ENCODE measurements at regions not wholly inside any gene's neighbourhood (a gene's known extent, or its start where the extent isn't known, plus 50 kb on each side); places are given as distances from the start of the nearest gene placed in this dataset.

DNA sequence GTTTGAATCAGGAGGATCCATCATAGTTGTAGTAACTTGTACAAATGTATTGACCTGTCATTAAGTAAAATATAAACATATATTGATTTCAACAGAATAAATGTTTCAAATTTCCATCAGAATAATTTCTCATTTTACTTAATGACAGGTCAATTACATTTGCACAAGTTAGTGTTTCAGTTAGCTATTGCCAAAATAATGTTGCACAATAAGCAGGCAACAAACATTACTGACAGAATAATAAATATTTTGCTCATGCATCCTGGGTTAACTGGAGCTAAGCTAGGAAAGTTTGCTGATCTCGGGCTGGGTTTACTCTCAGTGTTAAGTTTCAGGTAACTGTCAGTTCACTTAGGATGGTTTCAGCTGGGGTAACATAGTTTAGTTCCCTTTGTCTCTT lies 822.4 kb downstream of the KCNT2 start:
- Histone ChIP-seq H3K27me3 (ENCODE audit: control insufficient read depth, insufficient read depth, low read length) (no peaks in the 10 kb centered on the region), H3K9me3 (ENCODE audit: control insufficient read depth, insufficient read depth, low read length) (peaks cover 6% of the 10 kb centered on the region), H3K36me3 (ENCODE audit: control insufficient read depth, insufficient read depth, low read length) (no peaks in the 10 kb centered on the region), H3K4me1 (ENCODE audit: control insufficient read depth, insufficient read depth, low read length) (no peaks in the 10 kb centered on the region), H3K27ac (ENCODE audit: low read length) (no peak overlapping the region), H3K4me3 (ENCODE audit: low read length) (no peak overlapping the region)
- TF ChIP-seq, protein P1, sequence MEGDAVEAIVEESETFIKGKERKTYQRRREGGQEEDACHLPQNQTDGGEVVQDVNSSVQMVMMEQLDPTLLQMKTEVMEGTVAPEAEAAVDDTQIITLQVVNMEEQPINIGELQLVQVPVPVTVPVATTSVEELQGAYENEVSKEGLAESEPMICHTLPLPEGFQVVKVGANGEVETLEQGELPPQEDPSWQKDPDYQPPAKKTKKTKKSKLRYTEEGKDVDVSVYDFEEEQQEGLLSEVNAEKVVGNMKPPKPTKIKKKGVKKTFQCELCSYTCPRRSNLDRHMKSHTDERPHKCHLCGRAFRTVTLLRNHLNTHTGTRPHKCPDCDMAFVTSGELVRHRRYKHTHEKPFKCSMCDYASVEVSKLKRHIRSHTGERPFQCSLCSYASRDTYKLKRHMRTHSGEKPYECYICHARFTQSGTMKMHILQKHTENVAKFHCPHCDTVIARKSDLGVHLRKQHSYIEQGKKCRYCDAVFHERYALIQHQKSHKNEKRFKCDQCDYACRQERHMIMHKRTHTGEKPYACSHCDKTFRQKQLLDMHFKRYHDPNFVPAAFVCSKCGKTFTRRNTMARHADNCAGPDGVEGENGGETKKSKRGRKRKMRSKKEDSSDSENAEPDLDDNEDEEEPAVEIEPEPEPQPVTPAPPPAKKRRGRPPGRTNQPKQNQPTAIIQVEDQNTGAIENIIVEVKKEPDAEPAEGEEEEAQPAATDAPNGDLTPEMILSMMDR (IDR thresholded peaks at IDR 0.05) = no peak
- DNase-seq = no peak
- no peaks in the 10 kb centered on the region for H3K36me3 Mint-ChIP-seq
- no peak overlapping the region for H3K27ac Mint-ChIP-seq
- 64% methylated on average over 1 of the region's 1 CpG for WGBS (ENCODE audit: insufficient coverage)
- ATAC-seq = no peak
- no peak overlapping the region for H3K4me3 Mint-ChIP-seq
- intact Hi-C loops (cut with micrococcal nuclease) = no loop called here
- peaks cover 13 to 18% of the 10 kb centered on the region in 2 donors for H3K9me3 Mint-ChIP-seq
- no peaks in the 10 kb centered on the region for H3K27me3 Mint-ChIP-seq (ENCODE audit: low read depth in 2 of 2)
- H3K4me1 Mint-ChIP-seq = no peaks in the 10 kb centered on the region

DNA sequence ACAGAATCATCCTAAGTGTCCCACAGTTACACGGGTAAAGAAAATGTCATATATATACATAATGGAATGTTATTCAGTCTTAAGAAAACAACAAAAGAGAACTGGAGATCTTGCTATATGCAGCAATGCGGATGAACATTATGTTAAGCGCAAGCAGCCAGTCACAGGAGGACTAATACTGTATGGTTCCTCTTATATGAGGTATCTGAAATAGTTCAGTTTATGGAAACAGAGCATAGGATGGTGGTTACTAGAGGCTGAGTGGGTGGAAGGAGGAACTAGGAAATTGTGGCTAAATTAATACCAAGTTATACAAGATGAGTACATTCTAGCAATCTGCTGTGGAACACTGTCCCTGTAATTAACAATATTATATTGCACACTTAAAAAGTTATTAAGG lies 834.3 kb downstream of the KCNT2 start:
- H3K27ac ChIP-seq (ENCODE audit: low read length) = no peak overlapping the region
- Mint-ChIP-seq H3K27me3 (ENCODE audit: low read depth in 2 of 2) (no peaks in the 10 kb centered on the region), H3K4me3 (no peak overlapping the region), H3K4me1 (no peaks in the 10 kb centered on the region), H3K27ac (no peak overlapping the region), H3K36me3 (no peaks in the 10 kb centered on the region), H3K9me3 (peaks cover 5 to 11% of the 10 kb centered on the region in 2 donors)
- DNase-seq = no peak
- no peak for ATAC-seq
- no peaks in the 10 kb centered on the region for H3K9me3 ChIP-seq (ENCODE audit: control insufficient read depth, insufficient read depth, low read length)
- intact Hi-C loops (cut with micrococcal nuclease) = no loop called here
- H3K27me3 ChIP-seq (ENCODE audit: control insufficient read depth, insufficient read depth, low read length) = no peaks in the 10 kb centered on the region
- 98% methylated on average over 2 of the region's 3 CpGs for WGBS (ENCODE audit: insufficient coverage)
- H3K36me3 ChIP-seq (ENCODE audit: control insufficient read depth, insufficient read depth, low read length) = no peaks in the 10 kb centered on the region
- no peak overlapping the region for H3K4me3 ChIP-seq (ENCODE audit: low read length)
- TF ChIP-seq, protein P1 (IDR thresholded peaks at IDR 0.05) = no peak
- H3K4me1 ChIP-seq (ENCODE audit: control insufficient read depth, insufficient read depth, low read length) = no peaks in the 10 kb centered on the region

DNA sequence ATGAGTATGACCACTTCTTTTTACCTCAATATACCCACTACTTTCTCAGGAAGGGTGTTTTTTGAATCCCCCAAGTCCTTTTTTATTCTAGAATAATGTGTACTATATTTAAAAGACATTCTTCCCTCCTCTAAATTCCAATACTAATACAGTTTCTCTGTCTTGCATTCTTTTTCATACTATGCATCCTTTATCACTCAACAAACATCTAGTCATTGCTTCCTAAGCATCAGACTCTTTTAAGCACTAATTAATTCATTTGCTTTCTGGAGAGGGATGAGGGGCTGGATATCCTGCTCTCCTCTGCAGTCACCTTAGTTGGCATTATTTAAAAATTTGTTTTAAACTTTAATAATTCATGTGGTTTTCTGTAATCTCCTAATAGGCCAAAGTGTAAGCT lies 838.8 kb downstream of the KCNT2 start:
- H3K36me3 Mint-ChIP-seq = no peaks in the 10 kb centered on the region
- no peak for DNase-seq
- no peak for ATAC-seq
- Histone ChIP-seq H3K27me3 (ENCODE audit: control insufficient read depth, insufficient read depth, low read length) (no peaks in the 10 kb centered on the region), H3K4me1 (ENCODE audit: control insufficient read depth, insufficient read depth, low read length) (no peaks in the 10 kb centered on the region), H3K9me3 (ENCODE audit: control insufficient read depth, insufficient read depth, low read length) (no peaks in the 10 kb centered on the region), H3K4me3 (ENCODE audit: low read length) (no peak overlapping the region), H3K27ac (ENCODE audit: low read length) (no peak overlapping the region), H3K36me3 (ENCODE audit: control insufficient read depth, insufficient read depth, low read length) (no peaks in the 10 kb centered on the region)
- intact Hi-C loops (cut with micrococcal nuclease) = no loop called here
- peaks cover 9 to 11% of the 10 kb centered on the region in 2 donors for H3K9me3 Mint-ChIP-seq
- TF ChIP-seq, protein P1 (IDR thresholded peaks at IDR 0.05) = no peak
- no peak overlapping the region for H3K27ac Mint-ChIP-seq
- H3K4me1 Mint-ChIP-seq = no peaks in the 10 kb centered on the region
- no peaks in the 10 kb centered on the region for H3K27me3 Mint-ChIP-seq (ENCODE audit: low read depth in 2 of 2)
- H3K4me3 Mint-ChIP-seq = no peak overlapping the region

DNA sequence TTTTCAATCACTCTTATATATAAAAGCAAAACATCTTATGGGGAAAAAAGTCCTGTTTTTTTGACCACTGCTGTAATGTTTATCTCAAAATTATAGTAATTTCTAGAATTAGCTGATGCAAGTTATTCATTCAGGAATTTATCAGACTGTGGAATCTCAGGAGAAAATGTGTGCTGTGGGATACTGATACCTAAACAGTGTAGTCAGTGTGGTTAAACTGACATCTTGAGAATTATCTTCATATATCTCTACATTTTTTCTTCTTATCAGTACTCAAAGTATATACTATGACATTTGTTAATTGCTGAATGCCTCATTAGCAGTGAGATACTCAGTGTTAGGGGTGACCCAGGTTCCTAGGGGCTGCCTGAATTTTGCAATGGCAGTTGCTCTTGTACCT lies 839.3 kb downstream of the KCNT2 start:
- Histone ChIP-seq H3K4me1 (ENCODE audit: control insufficient read depth, insufficient read depth, low read length) (no peaks in the 10 kb centered on the region), H3K4me3 (ENCODE audit: low read length) (no peak overlapping the region), H3K9me3 (ENCODE audit: control insufficient read depth, insufficient read depth, low read length) (no peaks in the 10 kb centered on the region), H3K27ac (ENCODE audit: low read length) (no peak overlapping the region), H3K36me3 (ENCODE audit: control insufficient read depth, insufficient read depth, low read length) (no peaks in the 10 kb centered on the region), H3K27me3 (ENCODE audit: control insufficient read depth, insufficient read depth, low read length) (no peaks in the 10 kb centered on the region)
- ATAC-seq (no peak), DNase-seq (no peak)
- intact Hi-C loops (cut with micrococcal nuclease) = no loop called here
- Mint-ChIP-seq H3K4me1 (no peaks in the 10 kb centered on the region), H3K27ac (no peak overlapping the region), H3K9me3 (peaks cover 9 to 11% of the 10 kb centered on the region in 2 donors), H3K36me3 (no peaks in the 10 kb centered on the region), H3K27me3 (ENCODE audit: low read depth in 2 of 2) (no peaks in the 10 kb centered on the region), H3K4me3 (no peak overlapping the region)
- TF ChIP-seq, protein P1 (IDR thresholded peaks at IDR 0.05) = no peak

Data from natural killer cell (primary cell).